ENCODE measurements at regions not wholly inside any gene's neighbourhood (a gene's known extent, or its start where the extent isn't known, plus 50 kb on each side); places are given as distances from the start of the nearest gene placed in this dataset.

GRCh38 chr4:177968817-177969442 lies 526.7 kb upstream of the AGA start:
- TF ChIP-seq POLR2A (IDR thresholded peaks at IDR 0.05; ENCODE audit: low read length) (no peak), GATA1 (IDR thresholded peaks at IDR 0.05; ENCODE audit: low read depth, low read length) (no peak)

Data from erythroblast (primary cell).